NCI-H526 (cell line): ENCODE measurements at regions not wholly inside any gene's neighbourhood (a gene's known extent, or its start where the extent isn't known, plus 50 kb on each side); places are given as distances from the start of the nearest gene placed in this dataset.
"Not testable (repeated sequence)": the region's sequence is repeated elsewhere in the genome, so short reads cannot be mapped to it uniquely, and the experiment has no call there.

Source experiments
- DNase-seq, 2 experiments: peaks; one replicate each; lab custom pipeline; 2025; lab: John Stamatoyannopoulos, UW

- no peak for DNase-seq
Measured at GRCh38 chr9:81430727-81431126, 258.6 kb downstream of the TLE1 start.

- DNase-seq: no peak
Measured at GRCh38 chr9:81427870-81428269, 261.5 kb downstream of the TLE1 start.

GRCh38 chr9:81424431-81424830, 264.9 kb downstream of the TLE1 start:
- DNase-seq: peak; percentile 81

- DNase-seq: no peak
Measured at GRCh38 chr9:81423589-81424326, 265.6 kb downstream of the TLE1 start.

GRCh38 chr9:81421090-81421489, 268.3 kb downstream of the TLE1 start:
- DNase-seq: not testable (repeated sequence)

- DNase-seq: no peak
Measured at GRCh38 chr9:81420024-81420423, 269.3 kb downstream of the TLE1 start.

GRCh38 chr9:81417941-81418340, 271.4 kb downstream of the TLE1 start:
- peak; percentile 24 to 34 for DNase-seq

GRCh38 chr9:81417299-81417675, 272.1 kb downstream of the TLE1 start:
- DNase-seq: no peak

- DNase-seq: no peak
Measured at GRCh38 chr9:81416476-81417298, 272.7 kb downstream of the TLE1 start.

GRCh38 chr9:81414836-81415235, 274.5 kb downstream of the TLE1 start:
- no peak for DNase-seq

GRCh38 chr9:81411961-81412360, 277.4 kb downstream of the TLE1 start:
- no peak for DNase-seq

- no peak for DNase-seq
Measured at GRCh38 chr9:81410201-81410600, 279.1 kb downstream of the TLE1 start.

- no peak for DNase-seq
Measured at GRCh38 chr9:81408951-81409350, 280.4 kb downstream of the TLE1 start.

- DNase-seq: no peak
Measured at GRCh38 chr9:81404931-81405598, 284.3 kb downstream of the TLE1 start.

GRCh38 chr9:81397481-81398381, 291.6 kb downstream of the TLE1 start:
- DNase-seq: no peak

GRCh38 chr9:81396528-81396927, 292.8 kb downstream of the TLE1 start:
- DNase-seq: no peak

GRCh38 chr9:81395676-81396054, 293.7 kb downstream of the TLE1 start:
- no peak for DNase-seq

GRCh38 chr9:81394881-81395675, 294.3 kb downstream of the TLE1 start:
- DNase-seq: no peak

- no peak for DNase-seq
Measured at GRCh38 chr9:81393985-81394811, 295.1 kb downstream of the TLE1 start.

GRCh38 chr9:81391457-81391825, 297.9 kb downstream of the TLE1 start:
- DNase-seq: no peak
